Fibroblast of the aortic adventitia (primary cell): ENCODE measurements at regions not wholly inside any gene's neighbourhood (a gene's known extent, or its start where the extent isn't known, plus 50 kb on each side); places are given as distances from the start of the nearest gene placed in this dataset.

Experiments
- DNase-seq: peaks from one replicate; pipeline ENCODE4 v3.0.0-alpha.2; 2010; ENCODE audit warnings: low read depth
- H3K4me3 ChIP-seq: 2 replicates; pipeline ENCODE4 v1.5.1; 2011; ENCODE audit warnings: low read depth, mild to moderate bottlenecking, control low read depth, low read length, moderate library complexity
- TF ChIP-seq, protein P1 (sequence below): IDR thresholded peaks from 2 replicates; pipeline ENCODE4 v1.5.1; 2011; ENCODE audit warnings: mild to moderate bottlenecking, low read length, control low read depth, inconsistent platforms; ENCODE audit not compliant: insufficient read depth

DNA sequence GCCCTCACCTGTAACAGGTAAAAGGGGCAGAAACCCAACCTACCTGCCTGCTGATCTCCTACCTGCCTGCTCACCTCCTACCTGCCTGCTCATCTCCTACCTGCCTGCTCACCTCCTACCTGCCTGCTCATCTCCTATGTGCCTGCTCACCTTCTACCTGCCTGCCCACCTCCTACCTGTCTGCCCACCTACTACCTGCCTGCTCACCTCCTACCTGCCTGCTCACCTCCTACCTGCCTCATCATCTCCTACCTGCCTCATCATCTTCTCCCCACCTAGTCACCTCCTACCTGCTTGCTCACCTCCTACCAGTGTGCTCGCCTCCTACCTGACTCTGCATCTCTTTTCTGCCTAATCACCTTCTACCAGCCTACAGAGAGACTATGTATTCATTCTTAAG lies 452.9 kb downstream of the MATN1 start:
- DNase-seq: no peak
- TF ChIP-seq, protein P1, sequence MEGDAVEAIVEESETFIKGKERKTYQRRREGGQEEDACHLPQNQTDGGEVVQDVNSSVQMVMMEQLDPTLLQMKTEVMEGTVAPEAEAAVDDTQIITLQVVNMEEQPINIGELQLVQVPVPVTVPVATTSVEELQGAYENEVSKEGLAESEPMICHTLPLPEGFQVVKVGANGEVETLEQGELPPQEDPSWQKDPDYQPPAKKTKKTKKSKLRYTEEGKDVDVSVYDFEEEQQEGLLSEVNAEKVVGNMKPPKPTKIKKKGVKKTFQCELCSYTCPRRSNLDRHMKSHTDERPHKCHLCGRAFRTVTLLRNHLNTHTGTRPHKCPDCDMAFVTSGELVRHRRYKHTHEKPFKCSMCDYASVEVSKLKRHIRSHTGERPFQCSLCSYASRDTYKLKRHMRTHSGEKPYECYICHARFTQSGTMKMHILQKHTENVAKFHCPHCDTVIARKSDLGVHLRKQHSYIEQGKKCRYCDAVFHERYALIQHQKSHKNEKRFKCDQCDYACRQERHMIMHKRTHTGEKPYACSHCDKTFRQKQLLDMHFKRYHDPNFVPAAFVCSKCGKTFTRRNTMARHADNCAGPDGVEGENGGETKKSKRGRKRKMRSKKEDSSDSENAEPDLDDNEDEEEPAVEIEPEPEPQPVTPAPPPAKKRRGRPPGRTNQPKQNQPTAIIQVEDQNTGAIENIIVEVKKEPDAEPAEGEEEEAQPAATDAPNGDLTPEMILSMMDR: no peak
- H3K4me3 ChIP-seq: no peak overlapping the region

DNA sequence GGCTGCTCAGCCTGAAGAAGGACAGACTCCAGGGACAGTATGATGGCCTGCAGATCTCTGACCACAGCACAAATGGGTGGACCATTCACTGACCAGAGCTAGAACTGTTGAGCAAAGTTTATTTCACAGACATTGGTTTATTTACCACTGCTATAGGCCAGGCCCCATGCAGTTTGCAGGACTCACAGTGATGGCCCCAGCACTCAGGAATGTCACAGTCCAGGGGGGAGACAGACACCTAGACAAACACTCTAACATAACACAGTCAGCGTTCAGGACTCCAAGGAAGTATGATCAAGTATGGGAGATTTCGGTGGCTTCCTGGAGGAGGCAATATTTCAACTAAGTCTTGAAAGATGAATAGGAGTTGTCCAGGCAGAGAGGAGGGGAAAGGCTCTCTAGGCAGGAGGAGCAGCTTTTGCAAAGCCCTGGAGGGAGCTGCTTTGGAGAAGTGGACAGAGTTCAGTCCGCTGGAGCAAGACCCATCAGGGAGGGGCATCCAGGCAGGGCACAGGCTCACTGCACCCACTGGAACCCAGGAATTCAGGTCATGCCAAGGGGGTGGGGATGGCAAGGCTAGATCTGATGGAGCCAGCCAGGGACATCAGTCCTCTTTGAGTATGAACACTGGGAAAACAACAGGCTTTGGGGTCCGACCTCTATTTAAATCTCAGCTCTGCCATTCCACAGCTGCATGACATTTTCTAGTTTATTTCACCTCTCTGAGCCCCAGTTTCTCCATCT lies 454.3 kb downstream of the MATN1 start:
- DNase-seq: no peak
- TF ChIP-seq, protein P1: no peak

GRCh38 chr1:30267856-30268255 lies 455.5 kb downstream of the MATN1 start:
- H3K4me3 ChIP-seq: no peak overlapping the region
- TF ChIP-seq, protein P1: no peak
- DNase-seq: no peak

More for the DNA sequence above, 454.3 kb downstream of the MATN1 start:
- H3K4me3 ChIP-seq: no peak overlapping the region

DNA sequence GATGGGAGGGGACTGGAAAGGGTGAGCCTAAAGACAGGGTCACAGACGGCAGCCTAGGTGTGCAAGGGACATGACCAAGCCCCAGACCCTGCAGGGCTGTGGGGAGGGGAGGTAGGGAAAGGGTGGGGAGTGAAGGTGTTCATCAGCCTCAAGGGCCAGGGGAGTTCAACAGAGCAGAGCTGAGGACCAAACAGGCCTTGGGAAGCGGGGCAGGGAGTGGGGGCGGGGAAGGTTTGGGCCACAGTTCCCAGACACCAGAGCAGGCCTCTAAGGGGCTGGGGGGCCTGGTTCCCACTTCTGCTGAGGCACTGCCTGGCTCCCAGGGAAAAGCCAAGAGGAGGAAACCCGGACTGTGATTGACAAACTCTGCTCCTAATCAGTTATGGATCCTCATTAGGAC lies 456.3 kb downstream of the MATN1 start:
- TF ChIP-seq, protein P1: no peak
- DNase-seq: no peak
- no peak overlapping the region for H3K4me3 ChIP-seq

DNA sequence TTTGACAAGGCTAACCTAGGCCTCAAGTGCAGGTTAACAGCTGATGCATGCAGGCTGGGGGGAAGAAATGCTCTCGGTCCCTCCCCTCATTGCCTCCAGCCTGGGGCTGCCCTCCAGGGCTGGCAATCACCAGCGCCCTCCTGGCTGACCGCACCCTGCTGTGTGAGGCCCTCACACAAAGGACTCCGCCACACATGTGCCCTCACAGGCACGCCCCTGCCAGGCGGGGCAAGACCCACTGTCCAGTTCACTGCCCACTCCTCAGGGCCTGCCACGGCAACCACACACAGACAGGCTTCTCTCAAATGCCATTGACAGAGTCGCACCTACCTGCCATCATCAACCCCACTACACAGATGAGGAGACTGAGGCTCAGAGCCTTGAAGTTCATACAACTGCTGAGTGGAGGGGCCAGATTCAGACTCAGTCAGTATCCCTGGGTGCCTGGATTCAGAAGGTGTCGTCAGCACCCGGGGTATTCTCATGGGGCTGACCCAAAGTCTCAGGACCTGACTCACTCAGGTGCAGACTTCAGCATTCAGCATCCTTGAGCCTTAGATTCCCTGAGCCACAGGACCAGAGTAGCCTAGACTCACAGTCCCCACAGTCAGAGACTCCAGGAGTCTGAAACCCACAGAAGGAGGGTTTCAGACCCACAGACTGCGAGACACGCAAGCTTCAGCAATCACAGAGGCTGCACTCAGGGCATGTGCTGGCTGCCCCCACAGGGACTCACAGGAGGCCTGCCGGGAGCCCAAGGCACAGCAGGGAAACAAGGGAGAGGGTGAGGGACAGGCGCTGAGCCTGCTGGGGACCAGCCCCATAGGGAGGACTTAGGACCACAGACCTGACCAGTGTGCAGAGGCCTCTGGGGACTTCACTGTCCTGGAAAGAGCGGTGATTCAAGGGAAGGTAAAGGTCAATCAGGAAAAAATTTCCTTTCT lies 458.0 kb downstream of the MATN1 start:
- TF ChIP-seq, protein P1: no peak
- no peak for DNase-seq
- no peak overlapping the region for H3K4me3 ChIP-seq

DNA sequence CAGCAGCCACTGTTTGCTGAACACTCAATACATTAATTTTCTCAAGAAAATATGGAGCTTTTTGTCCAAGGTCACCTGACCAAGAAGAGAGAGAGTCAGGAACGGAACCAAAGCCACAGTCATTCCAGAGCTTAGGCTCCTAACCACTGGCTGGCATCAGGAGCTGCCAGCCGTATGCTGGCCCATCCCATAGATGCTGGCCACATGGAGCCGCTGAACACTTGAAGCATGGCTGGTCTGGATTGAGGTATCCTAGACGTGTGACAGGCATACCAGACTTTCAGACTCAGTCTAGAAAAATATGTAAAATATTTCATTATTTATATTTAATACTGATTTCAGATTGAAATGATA lies 458.7 kb downstream of the MATN1 start:
- no peak for DNase-seq
- TF ChIP-seq, protein P1: no peak
- H3K4me3 ChIP-seq: no peak overlapping the region
